ENCODE measurements at regions not wholly inside any gene's neighbourhood (a gene's known extent, or its start where the extent isn't known, plus 50 kb on each side); places are given as distances from the start of the nearest gene placed in this dataset.

DNA sequence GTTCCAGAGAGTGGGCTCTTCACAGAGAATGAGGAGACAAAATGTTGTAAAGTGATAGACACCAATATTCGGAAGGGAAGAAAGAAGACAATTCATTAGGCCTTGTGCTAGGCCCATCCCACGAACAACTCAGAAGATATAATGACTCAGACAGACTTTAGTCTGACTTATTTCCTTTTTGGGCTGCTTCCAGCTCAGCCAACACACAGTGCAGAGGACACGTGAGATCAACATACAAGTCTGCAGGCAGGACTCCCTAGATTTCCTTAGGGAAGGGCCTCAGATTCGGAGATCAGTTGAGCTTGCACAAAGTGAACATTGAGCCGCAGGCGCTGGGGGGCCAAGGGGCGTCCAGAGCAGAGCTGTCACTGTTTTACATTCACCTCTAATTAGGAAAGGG lies 290.7 kb upstream of the TENM3 start:
- DNase-seq (ENCODE audit: extremely low read depth, low read depth, low spot score), result no peak

DNA sequence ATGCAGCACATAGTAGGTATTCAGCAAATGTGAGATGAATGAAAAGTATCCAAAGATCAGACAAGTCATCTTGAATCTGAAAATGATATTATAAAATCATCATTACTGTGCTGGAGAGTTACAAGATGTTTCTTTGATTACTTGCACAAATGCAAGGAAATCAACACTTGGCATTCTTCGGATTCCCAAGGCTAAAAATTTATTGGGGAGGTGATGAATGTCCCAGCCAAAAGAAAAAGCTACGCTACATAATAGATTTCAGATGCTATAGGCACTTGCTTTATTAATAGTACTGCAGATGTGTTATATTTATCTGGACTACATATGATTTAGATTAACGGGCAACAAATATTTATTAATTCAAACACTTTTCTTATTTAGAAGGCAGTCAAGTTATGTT lies 286.7 kb upstream of the TENM3 start:
- DNase-seq (ENCODE audit: extremely low read depth, low read depth, low spot score), result no peak

DNA sequence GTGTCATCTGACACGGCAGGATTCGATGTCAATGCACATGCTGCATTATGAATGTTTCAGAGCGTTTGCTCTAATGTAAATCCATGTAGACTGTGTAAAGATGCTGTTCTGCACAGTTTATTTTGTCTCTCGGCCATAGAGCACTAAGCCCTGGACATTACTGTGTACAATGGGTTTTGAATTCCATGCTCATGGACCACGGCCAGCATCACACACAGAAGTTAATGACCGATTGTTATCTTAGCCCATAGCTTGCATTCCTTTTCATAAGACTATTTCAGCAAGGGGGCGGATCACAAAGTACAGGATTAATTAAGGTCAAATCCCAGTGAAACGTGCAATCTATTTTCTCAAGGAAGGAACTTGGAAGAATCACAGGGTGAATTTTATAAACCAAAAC lies 286.1 kb upstream of the TENM3 start:
- DNase-seq (ENCODE audit: extremely low read depth, low read depth, low spot score), result no peak

GRCh38 chr4:181958446-181958845 lies 284.8 kb upstream of the TENM3 start:
- no peak for DNase-seq (ENCODE audit: extremely low read depth, low read depth, low spot score)

- DNase-seq (ENCODE audit: extremely low read depth, low read depth, low spot score), result no peak
Measured at GRCh38 chr4:181959121-181959520, 284.1 kb upstream of the TENM3 start.

DNA sequence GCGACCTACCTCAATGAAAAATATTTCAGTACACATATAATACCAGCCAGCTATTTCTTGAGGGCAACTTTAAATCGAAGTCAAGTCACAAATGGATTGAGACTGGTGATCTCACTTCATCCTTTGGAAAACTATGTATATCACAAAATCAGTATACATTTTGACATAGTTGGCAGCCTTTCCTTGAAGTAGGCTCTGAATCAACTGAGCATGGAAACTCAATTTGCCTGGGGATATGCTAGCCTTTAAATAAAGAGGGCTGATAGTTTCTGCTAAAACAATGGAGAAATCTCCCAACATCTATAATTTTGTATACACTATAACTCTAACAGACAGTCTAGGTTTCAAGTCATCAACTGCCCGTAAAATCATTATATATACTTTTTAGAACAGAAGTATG lies 282.8 kb upstream of the TENM3 start:
- no peak for DNase-seq (ENCODE audit: extremely low read depth, low read depth, low spot score)

DNA sequence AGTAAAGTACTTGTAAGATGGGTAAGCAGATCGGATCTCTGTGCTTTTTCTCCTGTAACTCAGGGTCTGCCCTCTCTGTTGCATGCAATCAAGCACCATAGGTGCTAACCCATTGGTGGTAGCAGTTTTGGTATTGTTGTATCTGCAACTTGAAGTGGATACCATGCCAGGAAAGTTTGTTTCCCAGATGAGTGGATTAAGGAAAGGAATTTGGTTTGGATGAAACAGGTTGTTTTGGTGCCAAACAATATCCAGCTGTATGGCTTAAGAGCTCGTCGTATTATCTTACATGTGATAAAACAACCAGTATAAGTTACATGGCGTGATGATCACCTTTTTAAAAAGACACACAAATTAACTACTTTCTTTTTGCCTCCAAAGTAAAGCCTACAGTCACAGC lies 280.9 kb upstream of the TENM3 start:
- no peak for DNase-seq (ENCODE audit: extremely low read depth, low read depth, low spot score)

- no peak for DNase-seq (ENCODE audit: extremely low read depth, low read depth, low spot score)
Measured at GRCh38 chr4:181964731-181965130, 278.5 kb upstream of the TENM3 start.

GRCh38 chr4:181966104-181966551 lies 277.1 kb upstream of the TENM3 start:
- DNase-seq (ENCODE audit: extremely low read depth, low read depth, low spot score), result no peak

DNA sequence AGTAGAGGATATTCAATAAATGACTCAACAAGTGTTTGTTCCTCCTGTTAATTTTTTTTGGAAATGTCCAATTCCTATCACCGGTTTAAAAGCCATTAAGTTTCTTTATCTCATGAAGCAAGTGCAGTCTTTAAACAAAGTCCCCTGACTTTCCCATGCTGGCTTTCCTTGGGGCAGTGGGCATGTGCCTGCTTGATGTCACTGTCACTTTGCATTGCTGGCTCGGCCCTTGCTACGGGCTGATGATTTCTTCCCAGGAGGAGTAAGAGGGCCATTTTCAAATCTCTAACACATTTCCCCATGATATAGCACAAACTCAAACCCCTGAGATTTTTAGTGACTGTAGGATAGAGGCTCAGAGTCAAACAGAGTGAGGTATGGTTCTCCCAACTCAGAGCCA lies 275.8 kb upstream of the TENM3 start:
- DNase-seq (ENCODE audit: extremely low read depth, low read depth, low spot score), result no peak

- no peak for DNase-seq (ENCODE audit: extremely low read depth, low read depth, low spot score)
Measured at GRCh38 chr4:181968371-181968770, 274.8 kb upstream of the TENM3 start.

DNA sequence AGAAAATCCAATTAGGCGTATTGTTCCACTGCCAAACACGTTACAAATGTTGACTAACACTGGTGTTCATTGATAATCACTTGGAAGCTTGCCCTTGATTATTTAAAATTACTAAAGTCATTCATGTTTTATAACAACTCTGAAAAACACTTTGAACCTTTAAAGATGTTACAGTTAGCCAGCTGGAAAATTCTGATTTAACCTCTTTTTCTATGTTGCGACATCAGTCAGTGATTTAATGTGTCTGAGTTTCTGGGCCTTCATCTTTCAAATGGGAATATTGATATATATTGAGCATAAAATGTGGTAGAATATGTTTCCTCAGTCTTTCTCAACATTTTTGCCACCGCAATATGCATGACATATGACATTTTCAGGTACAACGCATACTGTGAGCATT lies 274.1 kb upstream of the TENM3 start:
- DNase-seq (ENCODE audit: extremely low read depth, low read depth, low spot score), result no peak

GRCh38 chr4:181970366-181970765 lies 272.8 kb upstream of the TENM3 start:
- no peak for DNase-seq (ENCODE audit: extremely low read depth, low read depth, low spot score)

GRCh38 chr4:181971411-181971810 lies 271.8 kb upstream of the TENM3 start:
- no peak for DNase-seq (ENCODE audit: extremely low read depth, low read depth, low spot score)

DNA sequence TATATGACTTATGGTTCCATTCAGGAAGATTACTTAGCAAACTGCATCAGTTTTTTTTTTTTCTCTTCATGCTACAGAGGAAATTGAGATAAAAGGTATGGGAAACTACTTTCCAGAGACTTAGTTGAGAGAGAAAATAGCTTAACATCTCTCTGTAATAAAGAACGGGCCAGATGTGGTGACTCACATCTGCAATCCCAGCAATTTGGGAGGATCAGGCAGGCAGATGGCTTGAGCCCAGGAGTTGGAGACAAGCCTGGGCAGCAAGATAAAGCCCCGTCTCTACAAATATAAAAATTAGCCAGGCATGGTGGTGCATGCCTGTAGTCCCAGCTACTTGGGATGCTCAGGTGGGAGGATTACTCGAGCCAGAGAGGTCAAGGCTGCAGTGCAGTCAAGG lies 271.2 kb upstream of the TENM3 start:
- DNase-seq (ENCODE audit: extremely low read depth, low read depth, low spot score), result no peak

DNA sequence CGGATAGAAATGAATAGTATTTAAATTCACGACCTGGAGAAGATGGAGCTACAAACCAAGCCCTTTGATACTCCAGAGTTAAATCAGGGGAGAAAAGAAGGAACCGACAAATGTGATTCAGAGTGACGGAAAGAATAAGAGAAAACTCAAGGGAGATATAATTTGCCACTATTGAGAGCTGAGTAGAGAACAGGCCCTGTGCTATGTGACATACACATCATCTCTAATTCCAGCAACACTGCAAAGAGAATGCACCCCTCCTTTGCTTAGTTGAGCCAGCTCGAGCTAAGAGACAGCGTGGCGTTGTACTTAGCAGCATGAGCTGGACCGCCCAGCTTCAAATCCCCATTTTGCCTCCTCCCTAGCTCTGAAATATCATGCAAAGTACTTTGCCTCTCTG lies 266.4 kb upstream of the TENM3 start:
- no peak for DNase-seq (ENCODE audit: extremely low read depth, low read depth, low spot score)

- DNase-seq (ENCODE audit: extremely low read depth, low read depth, low spot score), result no peak
Measured at GRCh38 chr4:181982437-181982836, 260.8 kb upstream of the TENM3 start.

DNA sequence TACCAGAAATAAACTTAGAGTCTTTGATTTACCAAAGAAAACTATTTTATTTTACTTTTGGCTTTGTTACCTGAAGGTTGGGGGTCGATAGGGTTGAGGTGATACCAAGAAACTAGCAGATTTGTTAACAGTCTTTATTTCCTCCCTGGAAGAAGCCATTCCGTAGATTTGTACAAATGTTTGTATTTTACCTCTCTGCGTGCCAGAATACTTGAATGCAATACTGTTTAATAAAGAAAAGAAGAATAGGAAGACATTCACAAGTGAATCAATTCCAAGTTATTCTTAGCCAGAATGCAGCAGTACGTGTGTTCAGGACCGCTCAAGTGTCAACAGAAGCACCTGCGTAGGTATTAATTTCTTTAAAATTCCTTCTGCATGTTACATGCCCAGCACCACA lies 260.3 kb upstream of the TENM3 start:
- no peak for DNase-seq (ENCODE audit: extremely low read depth, low read depth, low spot score)

GRCh38 chr4:181987392-181987791 lies 255.8 kb upstream of the TENM3 start:
- DNase-seq (ENCODE audit: extremely low read depth, low read depth, low spot score), result no peak

DNA sequence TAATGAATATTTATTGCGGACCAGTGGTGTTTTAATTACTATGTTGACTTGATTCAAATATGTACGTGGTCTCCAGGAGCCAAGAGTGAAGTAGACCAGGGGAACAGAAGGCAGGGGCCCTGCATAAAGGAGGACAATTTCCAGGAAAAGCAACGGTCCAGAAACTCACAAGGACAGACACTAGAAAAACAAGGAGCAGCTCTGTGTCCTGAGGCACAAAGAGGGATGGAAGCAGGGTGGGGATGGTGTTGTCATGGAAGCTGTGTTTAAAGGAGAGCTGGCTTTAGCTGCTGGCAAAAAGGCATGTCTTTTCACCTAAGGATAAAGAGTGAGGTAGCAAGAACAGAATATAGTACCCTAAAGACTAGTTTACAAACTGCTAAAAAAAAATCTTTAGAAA lies 254.1 kb upstream of the TENM3 start:
- no peak for DNase-seq (ENCODE audit: extremely low read depth, low read depth, low spot score)

DNA sequence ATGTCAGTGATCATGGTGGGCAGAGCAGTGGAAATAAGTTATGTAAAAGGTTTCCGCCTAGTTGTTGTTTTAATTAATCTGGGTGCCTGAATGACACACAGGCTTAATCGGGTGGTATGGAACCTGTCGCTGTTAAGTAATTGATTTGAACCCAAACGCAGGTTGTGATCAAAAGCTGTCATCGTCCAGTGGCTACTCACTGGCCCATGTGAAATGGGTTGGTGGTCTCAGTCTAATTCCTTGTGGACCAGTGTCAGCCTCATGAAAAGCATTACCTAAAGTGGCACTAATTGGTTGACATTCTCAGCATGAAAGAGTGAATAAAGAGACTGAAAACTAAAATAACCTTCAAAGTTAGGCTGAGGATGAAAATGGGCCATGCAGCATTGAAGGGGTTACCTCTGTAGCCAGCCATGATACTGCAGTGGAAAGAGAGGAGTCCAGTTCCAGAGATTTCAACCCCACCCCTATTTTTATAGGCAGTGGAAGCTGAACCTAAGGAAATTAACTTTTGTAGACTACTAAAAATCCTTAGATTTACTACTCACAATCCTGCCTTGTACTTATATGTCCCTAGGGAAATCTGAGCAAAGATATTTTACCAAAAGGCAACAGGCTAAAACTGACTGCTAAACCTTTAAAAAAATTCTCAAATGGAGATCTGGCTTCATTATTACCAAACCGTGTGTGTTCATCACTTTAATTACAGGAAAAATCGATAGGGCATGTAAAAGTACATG lies 251.7 kb upstream of the TENM3 start:
- DNase-seq (ENCODE audit: extremely low read depth, low read depth, low spot score), result no peak

- DNase-seq (ENCODE audit: extremely low read depth, low read depth, low spot score), result no peak
Measured at GRCh38 chr4:181998398-181999295, 244.6 kb upstream of the TENM3 start.
